ENCODE measurements at regions not wholly inside any gene's neighbourhood (a gene's known extent, or its start where the extent isn't known, plus 50 kb on each side); places are given as distances from the start of the nearest gene placed in this dataset.

DNA sequence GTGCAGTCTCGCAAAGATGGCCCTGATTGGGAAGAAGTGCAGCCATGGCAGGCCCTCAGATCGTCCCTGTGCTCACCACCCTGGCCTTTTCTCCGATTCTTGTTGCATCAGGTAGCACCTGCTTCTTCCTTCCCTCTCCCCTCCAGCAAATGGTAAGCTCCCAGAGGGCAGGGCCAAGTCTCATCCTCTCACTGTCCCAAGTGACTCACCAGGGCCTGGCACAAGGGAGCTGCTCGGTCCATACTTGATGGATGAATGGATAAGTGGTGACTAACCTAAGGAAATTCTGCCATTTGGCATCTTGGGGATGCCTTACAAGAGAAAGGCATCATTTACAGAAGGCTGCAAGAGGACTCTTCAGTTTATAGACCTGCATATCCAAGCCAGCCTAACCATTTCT lies 84.9 kb downstream of the ZIC5 start:
- intact Hi-C loops (cut with DNase I): no loop called here
- TF ChIP-seq, protein P1, sequence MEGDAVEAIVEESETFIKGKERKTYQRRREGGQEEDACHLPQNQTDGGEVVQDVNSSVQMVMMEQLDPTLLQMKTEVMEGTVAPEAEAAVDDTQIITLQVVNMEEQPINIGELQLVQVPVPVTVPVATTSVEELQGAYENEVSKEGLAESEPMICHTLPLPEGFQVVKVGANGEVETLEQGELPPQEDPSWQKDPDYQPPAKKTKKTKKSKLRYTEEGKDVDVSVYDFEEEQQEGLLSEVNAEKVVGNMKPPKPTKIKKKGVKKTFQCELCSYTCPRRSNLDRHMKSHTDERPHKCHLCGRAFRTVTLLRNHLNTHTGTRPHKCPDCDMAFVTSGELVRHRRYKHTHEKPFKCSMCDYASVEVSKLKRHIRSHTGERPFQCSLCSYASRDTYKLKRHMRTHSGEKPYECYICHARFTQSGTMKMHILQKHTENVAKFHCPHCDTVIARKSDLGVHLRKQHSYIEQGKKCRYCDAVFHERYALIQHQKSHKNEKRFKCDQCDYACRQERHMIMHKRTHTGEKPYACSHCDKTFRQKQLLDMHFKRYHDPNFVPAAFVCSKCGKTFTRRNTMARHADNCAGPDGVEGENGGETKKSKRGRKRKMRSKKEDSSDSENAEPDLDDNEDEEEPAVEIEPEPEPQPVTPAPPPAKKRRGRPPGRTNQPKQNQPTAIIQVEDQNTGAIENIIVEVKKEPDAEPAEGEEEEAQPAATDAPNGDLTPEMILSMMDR (IDR thresholded peaks at IDR 0.05): no peak
- TF ChIP-seq EP300 (IDR thresholded peaks at IDR 0.05) (no peak), POLR2A (IDR thresholded peaks at IDR 0.05) (no peak)

DNA sequence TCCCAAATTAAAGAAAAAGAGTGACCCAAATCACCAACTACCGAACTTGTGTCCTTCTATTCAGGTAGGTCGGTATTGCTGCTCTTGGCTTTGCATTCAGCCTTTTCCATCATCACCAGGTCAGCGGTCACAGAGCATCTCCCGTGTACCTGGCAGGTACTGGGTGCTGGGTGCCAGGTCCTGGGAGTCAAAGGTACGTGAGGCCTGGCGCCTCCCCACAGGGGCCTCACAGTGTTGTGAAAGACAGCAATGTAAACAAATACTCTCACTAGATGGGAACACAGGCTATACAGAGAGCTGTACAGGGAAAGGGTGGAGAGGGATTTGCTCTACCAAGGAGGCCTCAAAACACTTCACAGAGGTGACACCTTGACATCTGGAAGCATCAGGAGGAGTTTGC lies 86.7 kb downstream of the ZIC5 start:
- TF ChIP-seq POLR2A (IDR thresholded peaks at IDR 0.05): no peak
- TF ChIP-seq EP300 (IDR thresholded peaks at IDR 0.05): no peak
- TF ChIP-seq, protein P1 (IDR thresholded peaks at IDR 0.05): no peak
- Histone ChIP-seq H3K27ac (no peak overlapping the region), H3K9me3 (no peaks in the 10 kb centered on the region), H3K27me3 (no peaks in the 10 kb centered on the region), H3K4me3 (no peak overlapping the region), H3K36me3 (no peaks in the 10 kb centered on the region), H3K4me1 (ENCODE audit: insufficient read depth) (no peaks in the 10 kb centered on the region)
- no peak for DNase-seq
- intact Hi-C loops (cut with DNase I): no loop called here
- 65 to 76% (median 76%) methylated on average over 6 of the region's 6 CpGs for WGBS, 3 donors

More for the DNA sequence above, 84.9 kb downstream of the ZIC5 start:
- H3K27ac ChIP-seq: no peak overlapping the region
- no peaks in the 10 kb centered on the region for H3K9me3 ChIP-seq
- H3K27me3 ChIP-seq: no peaks in the 10 kb centered on the region
- no peaks in the 10 kb centered on the region for H3K4me1 ChIP-seq (ENCODE audit: insufficient read depth)
- no peak overlapping the region for H3K4me3 ChIP-seq
- no peaks in the 10 kb centered on the region for H3K36me3 ChIP-seq
- no peak for DNase-seq
- 90 to 95% (median 94%) methylated on average over 4 of the region's 4 CpGs for WGBS, 3 donors

DNA sequence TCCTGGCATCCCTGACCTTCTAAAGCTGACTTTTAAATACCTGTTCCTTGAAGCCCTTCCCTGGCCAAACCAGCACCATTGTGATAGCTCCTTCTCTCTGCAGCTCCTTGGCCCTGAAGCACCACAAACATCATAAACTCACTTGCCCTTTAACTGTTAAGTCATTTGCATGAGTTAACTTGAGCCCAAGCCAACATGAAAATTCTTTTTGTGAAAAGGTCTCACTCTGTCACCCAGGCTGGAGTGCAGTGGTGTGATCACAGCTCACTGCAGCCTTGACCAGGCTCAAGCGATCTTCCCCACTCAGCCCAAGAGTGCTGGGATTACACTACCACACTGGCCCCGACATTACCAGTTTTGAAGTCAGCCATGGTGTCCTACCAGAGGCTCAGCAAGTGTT lies 87.8 kb downstream of the ZIC5 start:
- 81 to 95% (median 87%) methylated on average over 2 of the region's 2 CpGs for WGBS, 3 donors
- H3K4me1 ChIP-seq (ENCODE audit: insufficient read depth): no peaks in the 10 kb centered on the region
- DNase-seq: no peak
- H3K9me3 ChIP-seq: no peaks in the 10 kb centered on the region
- H3K27ac ChIP-seq: no peak overlapping the region
- no peak overlapping the region for H3K4me3 ChIP-seq
- TF ChIP-seq, protein P1 (IDR thresholded peaks at IDR 0.05): no peak
- TF ChIP-seq EP300 (IDR thresholded peaks at IDR 0.05) (no peak), POLR2A (IDR thresholded peaks at IDR 0.05) (no peak)
- no peaks in the 10 kb centered on the region for H3K27me3 ChIP-seq
- H3K36me3 ChIP-seq: no peaks in the 10 kb centered on the region
- intact Hi-C loops (cut with DNase I): no loop called here

DNA sequence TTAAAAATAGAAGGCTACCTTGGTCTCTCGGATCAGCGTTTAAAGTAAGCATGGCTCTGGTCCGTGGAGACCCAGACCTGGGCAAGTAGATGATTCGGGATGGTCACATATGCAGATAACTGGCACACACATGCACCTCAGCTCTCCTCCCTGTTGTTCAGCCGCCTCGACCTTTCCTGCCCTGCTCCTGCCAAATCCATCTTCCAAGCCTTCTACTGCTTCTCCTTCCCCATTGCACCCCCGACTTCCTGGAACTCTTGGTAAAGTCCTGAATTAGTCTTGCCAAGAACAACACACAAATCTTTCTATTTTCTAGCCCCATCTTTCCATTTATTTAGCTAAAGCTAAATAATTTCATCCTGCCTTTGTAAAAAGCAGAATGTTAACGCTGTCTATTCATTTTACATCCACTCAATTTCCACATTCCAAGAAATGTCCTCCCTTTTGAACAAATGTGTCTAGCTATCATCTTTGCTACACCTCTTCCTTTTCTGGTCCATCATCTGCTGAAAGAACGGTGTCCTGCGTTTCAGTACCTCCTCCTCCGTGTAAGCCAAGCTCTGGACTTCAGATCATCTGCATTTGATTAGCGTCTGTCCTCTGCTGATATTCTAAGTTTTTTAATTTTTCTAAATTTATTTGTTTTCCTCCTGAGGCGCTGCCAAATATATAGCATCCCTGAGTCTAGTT lies 92.5 kb downstream of the ZIC5 start:
- no peaks in the 10 kb centered on the region for H3K36me3 ChIP-seq

More for the DNA sequence above, 92.5 kb downstream of the ZIC5 start:
- Histone ChIP-seq H3K4me3 (no peak overlapping the region), H3K9me3 (no peaks in the 10 kb centered on the region), H3K27ac (no peak overlapping the region), H3K4me1 (ENCODE audit: insufficient read depth) (no peaks in the 10 kb centered on the region), H3K27me3 (no peaks in the 10 kb centered on the region)
- TF ChIP-seq POLR2A (IDR thresholded peaks at IDR 0.05) (no peak), EP300 (IDR thresholded peaks at IDR 0.05) (no peak)
- TF ChIP-seq, protein P1 (IDR thresholded peaks at IDR 0.05): no peak
- intact Hi-C loops (cut with DNase I): no loop called here
- no peak for DNase-seq
- 66 to 77% (median 70%) methylated on average over 13 of the region's 13 CpGs for WGBS, 3 donors
